ENCODE measurements at regions not wholly inside any gene's neighbourhood (a gene's known extent, or its start where the extent isn't known, plus 50 kb on each side); places are given as distances from the start of the nearest gene placed in this dataset.

- Mint-ChIP-seq H3K4me1 (ENCODE audit: low read depth) (no peaks in the 10 kb centered on the region), H3K9me3 (ENCODE audit: low read depth) (no peaks in the 10 kb centered on the region), H3K4me3 (ENCODE audit: low read depth) (no peak overlapping the region), H3K27ac (no peak overlapping the region), H3K27me3 (peaks cover 9% of the 10 kb centered on the region), H3K36me3 (ENCODE audit: insufficient read depth) (no peaks in the 10 kb centered on the region)
- TF ChIP-seq CTCF (IDR thresholded peaks at IDR 0.05; ENCODE audit: unreplicated experiment) = no peak
- DNase-seq (ENCODE audit: low spot score, unreplicated experiment) = no peak
Measured at GRCh38 chr4:181150191-181150590, 1093.0 kb upstream of the TENM3 start.

- Mint-ChIP-seq H3K4me1 (ENCODE audit: low read depth) (no peaks in the 10 kb centered on the region), H3K27me3 (no peaks in the 10 kb centered on the region)
- TF ChIP-seq CTCF (IDR thresholded peaks at IDR 0.05; ENCODE audit: unreplicated experiment) = no peak
Measured at GRCh38 chr4:181151856-181152255, 1091.3 kb upstream of the TENM3 start.

GRCh38 chr4:181157647-181158046 lies 1085.6 kb upstream of the TENM3 start:
- Mint-ChIP-seq H3K27me3 (no peaks in the 10 kb centered on the region), H3K36me3 (ENCODE audit: insufficient read depth) (no peaks in the 10 kb centered on the region), H3K9me3 (ENCODE audit: low read depth) (no peaks in the 10 kb centered on the region), H3K4me1 (ENCODE audit: low read depth) (no peaks in the 10 kb centered on the region), H3K27ac (no peak overlapping the region), H3K4me3 (ENCODE audit: low read depth) (no peak overlapping the region)
- no peak for TF ChIP-seq CTCF (IDR thresholded peaks at IDR 0.05; ENCODE audit: unreplicated experiment)
- no peak for DNase-seq (ENCODE audit: low spot score, unreplicated experiment)

More at GRCh38 chr4:181151856-181152255, 1091.3 kb upstream of the TENM3 start:
- no peak overlapping the region for H3K4me3 Mint-ChIP-seq (ENCODE audit: low read depth)
- DNase-seq (ENCODE audit: low spot score, unreplicated experiment) = no peak
- H3K9me3 Mint-ChIP-seq (ENCODE audit: low read depth) = no peaks in the 10 kb centered on the region
- H3K27ac Mint-ChIP-seq = no peak overlapping the region
- no peaks in the 10 kb centered on the region for H3K36me3 Mint-ChIP-seq (ENCODE audit: insufficient read depth)

GRCh38 chr4:181158971-181159370 lies 1084.2 kb upstream of the TENM3 start:
- H3K4me1 Mint-ChIP-seq (ENCODE audit: low read depth) = no peaks in the 10 kb centered on the region
- no peak for TF ChIP-seq CTCF (IDR thresholded peaks at IDR 0.05; ENCODE audit: unreplicated experiment)
- no peak overlapping the region for H3K4me3 Mint-ChIP-seq (ENCODE audit: low read depth)
- H3K27me3 Mint-ChIP-seq = no peaks in the 10 kb centered on the region
- no peak for DNase-seq (ENCODE audit: low spot score, unreplicated experiment)
- no peak overlapping the region for H3K27ac Mint-ChIP-seq
- no peaks in the 10 kb centered on the region for H3K36me3 Mint-ChIP-seq (ENCODE audit: insufficient read depth)
- no peaks in the 10 kb centered on the region for H3K9me3 Mint-ChIP-seq (ENCODE audit: low read depth)

- no peak overlapping the region for H3K4me3 Mint-ChIP-seq (ENCODE audit: low read depth)
- no peaks in the 10 kb centered on the region for H3K27me3 Mint-ChIP-seq
- H3K9me3 Mint-ChIP-seq (ENCODE audit: low read depth) = no peaks in the 10 kb centered on the region
- no peak overlapping the region for H3K27ac Mint-ChIP-seq
- H3K4me1 Mint-ChIP-seq (ENCODE audit: low read depth) = no peaks in the 10 kb centered on the region
- no peaks in the 10 kb centered on the region for H3K36me3 Mint-ChIP-seq (ENCODE audit: insufficient read depth)
- no peak for DNase-seq (ENCODE audit: low spot score, unreplicated experiment)
- no peak for TF ChIP-seq CTCF (IDR thresholded peaks at IDR 0.05; ENCODE audit: unreplicated experiment)
Measured at GRCh38 chr4:181161669-181162068, 1081.5 kb upstream of the TENM3 start.
